Tibial artery (tissue), 4 donors: ENCODE measurements at regions not wholly inside any gene's neighbourhood (a gene's known extent, or its start where the extent isn't known, plus 50 kb on each side); places are given as distances from the start of the nearest gene placed in this dataset.
A peak's percentile ranks its signal among the peaks of the same experiment; 100 is the strongest.

Experiments
- DNase-seq, 2 donors: peaks; one replicate each; pipeline ENCODE4 v3.0.0-alpha.2; 2019
- H3K27ac ChIP-seq, 2 donors: fragments of 200-600 bp; sonication (generic) in 1 of 2; 1 replicate in 1 of 2; 2 replicates in 1 of 2; pipeline ENCODE4 v1.5.1; 2018 to 2019; ENCODE audit warnings: mild to moderate bottlenecking in 1 of 2
- H3K27me3 ChIP-seq, 2 donors: fragments of 200-600 bp; sonication (generic) in 1 of 2; one replicate each; pipeline versions ENCODE4 v1.5.1 to v1.6.0; 2016 to 2019
- H3K36me3 ChIP-seq, 3 donors: fragments of 200-600 bp; sonication (generic) in 2 of 3; one replicate each; pipeline ENCODE4 v1.5.1; 2016 to 2019; ENCODE audit warnings: mild to moderate bottlenecking in 2 of 3
- H3K4me1 ChIP-seq, 4 donors: fragments of 200-600 bp; sonication (generic) in 2 of 4; 1 replicate in 3 of 4; 2 replicates in 1 of 4; pipeline ENCODE4 v1.5.1; 2016 to 2019
- H3K4me3 ChIP-seq, 2 donors: fragments of 200-600 bp; sonication (generic) in 1 of 2; 1 replicate in 1 of 2; 2 replicates in 1 of 2; pipeline ENCODE4 v1.5.1; 2018 to 2019; ENCODE audit warnings: mild to moderate bottlenecking in 2 of 2
- H3K9me3 ChIP-seq, 3 donors: fragments of 200-600 bp; sonication (generic) in 1 of 3; one replicate each; pipeline ENCODE4 v1.5.1; 2016 to 2019
- intact Hi-C: fragments of 100-400 bp; cut with DNase I; formaldehyde crosslinking; loops from one replicate; pipeline ENCODE4 v1.15.0; 2023; ENCODE audit warnings: low total_unique reads
- TF ChIP-seq, protein P1 (sequence below), 2 experiments: fragments of 200-600 bp in 1 of 2; fragments of 450-650 bp in 1 of 2; IDR thresholded peaks; one replicate each; pipeline ENCODE4 v1.5.1; 2017 to 2019; ENCODE audit warnings: antibody characterized with exemption in 2 of 2, mild to moderate bottlenecking in 1 of 2, moderate library complexity in 1 of 2

- Histone ChIP-seq H3K27ac (no peak overlapping the region), H3K36me3 (no peaks in the 10 kb centered on the region), H3K27me3 (no peaks in the 10 kb centered on the region), H3K4me3 (no peak overlapping the region), H3K9me3 (no peaks in the 10 kb centered on the region), H3K4me1 (peaks cover 0 to 23% (median 4%) of the 10 kb centered on the region in 4 donors)
- intact Hi-C loops = no loop called here
- DNase-seq = no peak
- TF ChIP-seq, protein P1, sequence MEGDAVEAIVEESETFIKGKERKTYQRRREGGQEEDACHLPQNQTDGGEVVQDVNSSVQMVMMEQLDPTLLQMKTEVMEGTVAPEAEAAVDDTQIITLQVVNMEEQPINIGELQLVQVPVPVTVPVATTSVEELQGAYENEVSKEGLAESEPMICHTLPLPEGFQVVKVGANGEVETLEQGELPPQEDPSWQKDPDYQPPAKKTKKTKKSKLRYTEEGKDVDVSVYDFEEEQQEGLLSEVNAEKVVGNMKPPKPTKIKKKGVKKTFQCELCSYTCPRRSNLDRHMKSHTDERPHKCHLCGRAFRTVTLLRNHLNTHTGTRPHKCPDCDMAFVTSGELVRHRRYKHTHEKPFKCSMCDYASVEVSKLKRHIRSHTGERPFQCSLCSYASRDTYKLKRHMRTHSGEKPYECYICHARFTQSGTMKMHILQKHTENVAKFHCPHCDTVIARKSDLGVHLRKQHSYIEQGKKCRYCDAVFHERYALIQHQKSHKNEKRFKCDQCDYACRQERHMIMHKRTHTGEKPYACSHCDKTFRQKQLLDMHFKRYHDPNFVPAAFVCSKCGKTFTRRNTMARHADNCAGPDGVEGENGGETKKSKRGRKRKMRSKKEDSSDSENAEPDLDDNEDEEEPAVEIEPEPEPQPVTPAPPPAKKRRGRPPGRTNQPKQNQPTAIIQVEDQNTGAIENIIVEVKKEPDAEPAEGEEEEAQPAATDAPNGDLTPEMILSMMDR (IDR thresholded peaks at IDR 0.05) = no peak
Measured at GRCh38 chr10:76721891-76722505, 915.6 kb downstream of the KCNMA1 start.

DNA sequence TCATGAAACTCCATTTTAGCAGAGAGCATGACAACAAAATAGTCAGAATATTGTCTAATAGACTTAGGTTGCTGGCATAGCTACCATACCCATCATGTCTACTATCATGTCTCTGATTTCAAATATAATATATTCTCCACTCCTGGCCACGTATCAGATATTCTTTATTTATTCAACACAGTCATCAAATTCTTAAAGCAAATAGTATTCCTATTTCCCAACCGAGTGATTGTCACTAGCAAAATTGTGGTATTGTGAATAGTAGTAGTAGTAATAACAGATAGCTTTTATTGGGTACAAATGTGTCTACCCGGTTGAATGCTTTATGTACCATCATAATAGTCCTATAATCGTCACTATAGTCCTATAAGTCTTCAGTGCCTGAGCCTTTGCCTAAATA, 918.6 kb downstream of the KCNMA1 start:
- no peaks in the 10 kb centered on the region for H3K36me3 ChIP-seq
- intact Hi-C loops = no loop called here
- TF ChIP-seq, protein P1 (IDR thresholded peaks at IDR 0.05) = no peak
- no peaks in the 10 kb centered on the region for H3K27me3 ChIP-seq
- peaks cover 0 to 37% (median 4%) of the 10 kb centered on the region in 4 donors for H3K4me1 ChIP-seq
- H3K27ac ChIP-seq = peak overlapping the region in 1 of 2 donors; percentile 9
- H3K4me3 ChIP-seq = no peak overlapping the region
- no peak for DNase-seq
- no peaks in the 10 kb centered on the region for H3K9me3 ChIP-seq

DNA sequence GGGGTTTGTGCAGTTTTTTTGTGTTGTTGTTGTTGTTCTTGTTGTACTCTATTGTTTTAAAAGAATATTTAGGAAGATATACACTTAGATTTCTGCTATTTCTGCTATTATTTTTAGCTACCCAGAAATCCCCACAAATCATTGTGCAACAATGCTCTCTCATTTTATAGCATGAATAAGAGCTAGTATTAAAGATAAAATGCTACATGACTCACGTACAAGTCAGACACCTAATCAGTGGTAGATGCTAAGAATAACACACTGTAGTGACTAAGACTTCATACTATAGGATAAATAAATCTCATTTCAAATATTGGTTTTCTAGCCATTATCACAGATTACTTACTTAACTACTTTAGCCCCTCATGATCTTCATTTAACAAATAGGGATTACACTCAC, 920.5 kb downstream of the KCNMA1 start:
- Histone ChIP-seq H3K27me3 (no peaks in the 10 kb centered on the region), H3K27ac (no peak overlapping the region), H3K4me3 (no peak overlapping the region), H3K4me1 (peaks cover 0 to 38% (median 4%) of the 10 kb centered on the region in 4 donors), H3K9me3 (no peaks in the 10 kb centered on the region), H3K36me3 (no peaks in the 10 kb centered on the region)
- TF ChIP-seq, protein P1 (IDR thresholded peaks at IDR 0.05) = no peak
- intact Hi-C loops = no loop called here
- DNase-seq = no peak

GRCh38 chr10:76711222-76711997, 926.2 kb downstream of the KCNMA1 start:
- Histone ChIP-seq H3K9me3 (no peaks in the 10 kb centered on the region), H3K36me3 (no peaks in the 10 kb centered on the region), H3K4me1 (peaks cover 0 to 24% (median 11%) of the 10 kb centered on the region in 4 donors), H3K27ac (peak overlapping the region; percentile 57), H3K27me3 (no peaks in the 10 kb centered on the region), H3K4me3 (peak overlapping the region; percentile 5 to 9)
- TF ChIP-seq, protein P1 (IDR thresholded peaks at IDR 0.05) = no peak
- intact Hi-C loops = no loop called here
- no peak for DNase-seq

GRCh38 chr10:76700241-76700640, 937.4 kb downstream of the KCNMA1 start:
- TF ChIP-seq, protein P1 (IDR thresholded peaks at IDR 0.05) = no peak
- Histone ChIP-seq H3K9me3 (peaks cover 0 to 4% (median 0%) of the 10 kb centered on the region in 3 donors), H3K4me3 (no peak overlapping the region), H3K27me3 (no peaks in the 10 kb centered on the region), H3K36me3 (peaks cover 0 to 5% (median 0%) of the 10 kb centered on the region in 3 donors), H3K4me1 (no peaks in the 10 kb centered on the region), H3K27ac (no peak overlapping the region)
- intact Hi-C loops = no loop called here
- DNase-seq = no peak
